ENCODE measurements at regions not wholly inside any gene's neighbourhood (a gene's known extent, or its start where the extent isn't known, plus 50 kb on each side); places are given as distances from the start of the nearest gene placed in this dataset.

DNA sequence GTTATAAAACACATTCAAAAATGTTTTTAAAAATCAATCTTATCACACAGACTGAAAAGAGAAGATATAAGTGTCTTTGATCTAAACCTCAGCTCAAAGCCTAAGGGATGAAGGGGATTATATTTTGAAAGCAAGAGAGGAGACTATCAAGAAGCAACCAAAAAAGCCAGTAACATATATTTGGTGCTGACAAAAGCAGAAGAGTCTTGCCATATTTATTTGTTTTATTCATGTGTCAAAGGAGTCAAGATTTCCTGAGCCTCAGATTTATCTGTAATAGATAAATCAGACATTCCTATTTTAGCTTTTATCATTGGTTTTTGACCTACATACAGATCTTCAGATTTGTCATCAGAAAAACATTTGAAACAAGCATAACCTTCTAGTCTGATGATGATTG is 798.6 kb upstream of the PCDH9 start:
- no peak for TF ChIP-seq POLR2A (IDR thresholded peaks at IDR 0.05)
- TF ChIP-seq, protein P1, sequence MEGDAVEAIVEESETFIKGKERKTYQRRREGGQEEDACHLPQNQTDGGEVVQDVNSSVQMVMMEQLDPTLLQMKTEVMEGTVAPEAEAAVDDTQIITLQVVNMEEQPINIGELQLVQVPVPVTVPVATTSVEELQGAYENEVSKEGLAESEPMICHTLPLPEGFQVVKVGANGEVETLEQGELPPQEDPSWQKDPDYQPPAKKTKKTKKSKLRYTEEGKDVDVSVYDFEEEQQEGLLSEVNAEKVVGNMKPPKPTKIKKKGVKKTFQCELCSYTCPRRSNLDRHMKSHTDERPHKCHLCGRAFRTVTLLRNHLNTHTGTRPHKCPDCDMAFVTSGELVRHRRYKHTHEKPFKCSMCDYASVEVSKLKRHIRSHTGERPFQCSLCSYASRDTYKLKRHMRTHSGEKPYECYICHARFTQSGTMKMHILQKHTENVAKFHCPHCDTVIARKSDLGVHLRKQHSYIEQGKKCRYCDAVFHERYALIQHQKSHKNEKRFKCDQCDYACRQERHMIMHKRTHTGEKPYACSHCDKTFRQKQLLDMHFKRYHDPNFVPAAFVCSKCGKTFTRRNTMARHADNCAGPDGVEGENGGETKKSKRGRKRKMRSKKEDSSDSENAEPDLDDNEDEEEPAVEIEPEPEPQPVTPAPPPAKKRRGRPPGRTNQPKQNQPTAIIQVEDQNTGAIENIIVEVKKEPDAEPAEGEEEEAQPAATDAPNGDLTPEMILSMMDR (IDR thresholded peaks at IDR 0.05): no peak

Data from lower leg skin (tissue), 3 donors.